IPS-18c (cell line): ENCODE measurements at regions not wholly inside any gene's neighbourhood (a gene's known extent, or its start where the extent isn't known, plus 50 kb on each side); places are given as distances from the start of the nearest gene placed in this dataset.

Source experiments
- H3K4me3 ChIP-seq: 2 replicates; pipeline ENCODE4 v1.7.0; 2013; ENCODE audit warnings: low read depth, mild to moderate bottlenecking, low read length, moderate library complexity; ENCODE audit not compliant: insufficient read depth
- H3K9me3 ChIP-seq: one replicate; pipeline ENCODE4 v1.6.1; 2013; ENCODE audit warnings: mild to moderate bottlenecking, low read length, moderate library complexity; ENCODE audit not compliant: control insufficient read depth, insufficient read depth

DNA sequence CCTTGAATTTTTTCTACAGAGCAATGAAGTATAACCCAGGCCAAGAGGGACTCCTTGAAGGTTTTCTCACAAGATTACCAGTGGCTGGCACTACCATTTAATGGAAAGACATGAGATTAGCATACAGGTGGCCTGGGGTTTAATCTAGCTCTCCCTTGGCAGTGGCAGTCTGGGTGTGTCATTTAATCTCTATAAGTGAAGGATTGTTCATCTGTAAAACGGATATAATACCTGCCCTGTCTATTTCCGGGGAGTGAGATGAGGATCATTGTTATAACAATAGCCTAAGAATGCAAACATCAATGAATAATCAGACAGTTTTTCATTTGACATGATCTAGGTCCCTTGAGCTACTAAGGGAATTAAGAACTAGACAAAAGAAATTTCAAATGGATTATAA lies 168.7 kb upstream of the CPNE8 start:
- Histone ChIP-seq H3K9me3 (no peaks in the 10 kb centered on the region), H3K4me3 (no peak overlapping the region)

DNA sequence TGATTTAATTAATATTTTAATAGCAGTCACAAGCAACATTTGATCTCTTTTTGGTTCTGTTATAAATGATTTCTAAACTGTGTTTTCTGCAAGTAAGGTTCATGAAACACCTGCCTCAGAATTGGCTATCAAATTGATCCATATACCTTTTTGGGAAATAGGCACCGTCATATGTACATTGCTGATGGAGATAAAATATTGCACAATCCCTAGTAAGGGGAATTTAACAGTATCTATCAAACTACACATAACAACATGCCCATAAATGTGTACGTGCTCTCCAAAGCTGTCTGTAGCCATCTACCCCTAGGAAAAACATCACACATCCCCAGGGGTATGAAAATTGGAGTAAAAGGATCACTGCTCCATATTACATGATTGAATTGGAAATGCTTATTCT lies 167.3 kb upstream of the CPNE8 start:
- no peak overlapping the region for H3K4me3 ChIP-seq
- H3K9me3 ChIP-seq: no peaks in the 10 kb centered on the region

DNA sequence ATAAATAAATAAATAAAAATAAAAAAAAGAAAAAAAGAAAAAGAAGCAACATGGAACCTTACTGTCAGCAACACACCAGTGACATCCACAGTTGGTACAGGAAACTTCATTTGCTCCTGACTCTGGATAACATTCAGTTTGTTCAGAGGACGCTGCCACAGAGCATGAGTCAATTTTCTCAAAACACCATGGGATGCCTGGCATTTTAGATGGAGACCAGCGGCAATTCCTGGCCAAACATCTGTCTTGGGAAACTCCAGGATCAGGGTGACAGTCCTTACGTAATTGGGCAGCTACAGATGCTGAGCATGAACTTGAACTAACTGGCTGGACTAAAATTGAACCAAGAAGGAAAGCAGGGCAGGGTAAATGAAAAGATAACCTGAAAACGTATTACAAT lies 166.2 kb upstream of the CPNE8 start:
- no peaks in the 10 kb centered on the region for H3K9me3 ChIP-seq
- H3K4me3 ChIP-seq: no peak overlapping the region

DNA sequence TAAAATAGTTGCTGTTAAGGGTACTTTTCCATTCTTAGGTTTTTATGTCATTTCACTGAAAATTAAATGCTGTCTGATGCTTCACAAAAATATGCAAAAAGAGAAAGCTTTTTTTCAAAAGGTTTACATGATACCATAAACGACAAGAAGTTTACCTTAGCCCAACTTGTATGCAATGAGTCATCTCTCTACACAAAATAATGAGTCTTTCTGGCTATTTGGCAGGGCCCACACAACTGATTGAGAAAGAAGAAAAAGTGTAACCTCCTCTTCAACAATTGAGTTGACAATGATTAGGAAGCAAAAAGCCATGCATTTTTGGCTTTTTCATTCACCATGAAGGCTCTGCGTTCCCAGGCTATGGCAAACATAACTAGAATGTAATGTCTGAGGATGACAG lies 165.4 kb upstream of the CPNE8 start:
- Histone ChIP-seq H3K4me3 (no peak overlapping the region), H3K9me3 (no peaks in the 10 kb centered on the region)

DNA sequence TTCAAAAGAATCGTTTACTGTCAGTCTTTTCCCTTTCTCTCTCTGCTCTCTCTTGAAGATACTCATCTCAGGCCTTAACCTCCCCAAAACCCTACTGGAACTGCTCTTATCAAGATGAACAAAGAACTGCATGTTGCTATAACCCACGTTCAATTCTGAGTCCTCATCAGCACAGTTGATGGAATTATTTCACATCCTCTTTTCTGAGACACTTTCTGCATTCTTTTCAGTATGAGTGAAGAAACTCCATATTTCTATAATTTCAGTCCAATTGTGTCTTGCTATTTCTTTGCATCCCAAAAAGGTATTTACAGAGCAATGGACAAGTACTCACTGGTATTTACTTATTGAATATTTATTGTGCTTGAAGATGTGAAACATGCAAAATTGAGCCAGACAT lies 160.1 kb upstream of the CPNE8 start:
- no peak overlapping the region for H3K4me3 ChIP-seq
- H3K9me3 ChIP-seq: no peaks in the 10 kb centered on the region

DNA sequence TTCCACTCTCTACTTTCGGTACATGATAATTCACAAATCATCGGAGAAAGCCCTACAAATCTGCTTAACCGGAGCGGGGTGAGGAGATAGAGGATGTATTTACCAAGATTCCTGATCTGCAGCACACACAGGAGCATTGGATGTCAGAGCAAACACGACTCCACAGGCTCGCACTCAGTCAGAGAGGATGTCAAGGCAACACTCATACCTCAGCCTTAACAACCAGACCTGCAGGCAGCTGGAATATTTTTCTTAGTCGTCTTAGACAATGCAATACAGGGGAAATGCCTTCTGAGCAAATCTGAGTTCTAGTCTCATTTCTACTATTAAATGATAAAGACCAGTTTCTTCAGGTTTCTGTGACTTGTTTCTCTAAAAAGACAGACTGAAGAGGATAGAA lies 159.3 kb upstream of the CPNE8 start:
- Histone ChIP-seq H3K4me3 (no peak overlapping the region), H3K9me3 (no peaks in the 10 kb centered on the region)

DNA sequence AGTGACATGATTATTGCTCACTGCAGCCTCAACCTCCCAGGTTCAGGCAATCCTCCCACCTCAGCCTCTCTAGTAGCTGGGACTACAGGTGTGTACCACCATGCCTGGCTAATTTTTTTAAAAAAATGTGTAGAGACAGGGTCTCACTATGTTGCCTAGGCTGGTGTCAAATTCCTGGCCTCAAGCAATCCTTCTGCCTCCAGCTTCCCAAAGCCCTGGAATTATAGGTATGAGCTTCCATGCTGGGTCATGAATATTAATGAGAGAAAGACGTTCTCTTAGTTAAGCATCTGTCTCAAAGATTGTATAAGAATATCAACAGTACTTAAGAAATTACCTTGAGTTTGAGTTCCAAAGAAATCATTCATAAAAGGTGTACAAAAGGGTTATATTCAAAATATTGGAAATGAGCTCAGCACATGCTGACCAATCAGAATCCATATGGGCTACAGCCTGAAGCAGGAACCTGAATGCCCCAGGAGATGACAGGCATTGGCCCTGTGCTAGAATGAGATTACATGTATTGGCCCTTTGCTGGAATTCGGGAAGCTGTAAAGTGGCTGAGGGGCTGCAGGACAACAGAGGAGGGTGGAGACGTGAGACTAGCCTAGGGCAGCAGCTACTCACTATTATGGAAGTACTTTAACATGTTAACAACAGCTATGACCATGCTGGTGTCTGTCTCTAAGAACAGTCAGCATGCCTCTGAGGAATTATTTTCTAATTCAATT lies 157.0 kb upstream of the CPNE8 start:
- H3K9me3 ChIP-seq: no peaks in the 10 kb centered on the region
- no peak overlapping the region for H3K4me3 ChIP-seq

DNA sequence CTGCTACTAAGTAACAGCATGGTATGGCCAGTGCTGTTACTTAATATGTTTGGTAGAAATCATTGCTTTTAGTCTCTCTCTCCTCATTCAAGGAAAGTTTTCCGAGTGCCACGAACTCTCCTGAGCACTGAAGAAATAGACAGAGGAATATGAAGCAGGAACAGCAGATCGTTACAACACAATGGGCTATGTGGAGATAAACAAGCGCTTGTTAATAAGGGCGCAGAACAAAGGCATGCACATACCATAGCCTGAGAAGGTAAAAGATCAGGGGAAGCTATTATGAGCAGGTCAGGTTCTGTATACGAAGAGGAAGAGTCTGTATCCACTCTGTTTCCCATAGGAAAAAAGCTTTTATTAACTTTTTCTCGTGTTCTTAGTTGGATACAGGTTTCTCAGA lies 156.2 kb upstream of the CPNE8 start:
- Histone ChIP-seq H3K4me3 (no peak overlapping the region), H3K9me3 (no peaks in the 10 kb centered on the region)

DNA sequence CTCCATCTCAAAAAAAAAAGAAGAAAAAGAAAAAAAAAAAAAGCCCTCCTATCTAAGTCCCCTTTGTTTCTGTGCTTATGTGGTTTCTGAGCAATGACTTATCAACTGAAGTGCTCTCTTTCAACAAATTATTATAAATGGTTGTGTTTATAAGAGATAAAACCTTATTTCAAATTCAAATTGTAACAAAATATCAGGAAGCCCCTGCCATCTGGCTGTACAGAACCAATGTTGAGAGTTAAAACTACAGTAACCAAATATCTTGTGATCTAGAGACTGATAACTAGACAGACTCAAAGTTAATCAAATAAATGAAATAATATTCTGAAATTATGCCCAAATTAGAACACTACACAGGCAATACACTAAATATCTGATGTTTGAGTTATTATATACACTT lies 143.0 kb upstream of the CPNE8 start:
- no peak overlapping the region for H3K4me3 ChIP-seq
- no peaks in the 10 kb centered on the region for H3K9me3 ChIP-seq

DNA sequence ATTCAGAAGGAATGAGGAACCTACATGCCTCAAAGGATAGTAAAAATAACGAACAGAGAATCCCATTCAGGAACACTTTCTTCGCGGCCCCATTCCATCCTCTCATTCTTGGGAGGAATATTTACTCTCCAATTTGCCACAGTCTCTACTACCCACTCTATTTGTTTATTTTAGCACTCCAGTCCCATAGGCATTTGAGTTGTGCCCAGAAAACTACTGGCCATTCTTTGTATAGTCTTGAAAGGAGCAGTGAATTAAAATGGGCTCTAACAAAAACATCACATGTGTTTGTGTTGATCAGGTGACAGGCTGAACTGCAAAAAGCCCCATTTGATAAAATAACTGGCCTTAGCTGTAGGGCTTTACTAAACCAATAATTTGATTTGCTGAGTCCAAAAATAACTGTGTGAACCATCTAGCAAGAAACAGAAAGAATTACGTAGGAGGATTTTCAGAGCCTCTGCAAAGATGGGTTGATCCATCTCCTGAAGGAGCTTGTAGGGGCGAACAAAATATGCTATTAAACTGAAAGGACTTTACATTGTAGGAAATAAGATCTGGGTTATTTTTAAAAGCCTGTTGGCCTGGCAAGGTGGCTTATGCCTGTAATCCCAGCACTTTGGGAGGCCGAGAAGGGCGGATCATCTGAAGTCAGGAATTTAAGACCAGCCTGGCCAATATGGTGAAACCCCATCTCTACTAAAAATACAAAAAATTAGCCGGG lies 142.3 kb upstream of the CPNE8 start:
- no peaks in the 10 kb centered on the region for H3K9me3 ChIP-seq
- H3K4me3 ChIP-seq: no peak overlapping the region

DNA sequence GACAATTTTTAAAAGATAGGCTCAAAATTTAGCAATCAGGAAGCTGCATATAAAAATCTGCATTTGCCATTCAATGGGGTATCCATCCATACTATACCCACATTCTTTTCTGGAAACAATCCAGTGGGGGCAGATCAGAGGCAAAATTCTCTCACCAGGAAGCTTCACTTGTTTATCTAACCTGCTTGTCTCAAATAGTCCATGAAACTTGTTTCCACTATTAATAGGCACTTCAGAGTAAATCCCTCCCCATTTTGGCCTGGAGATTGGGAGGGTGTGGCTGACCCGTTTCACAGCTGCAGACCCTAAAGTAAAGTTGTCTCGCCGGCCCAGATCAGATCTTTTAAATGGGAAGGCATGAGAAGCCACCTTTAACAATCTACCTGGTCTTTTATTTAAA lies 139.4 kb upstream of the CPNE8 start:
- H3K9me3 ChIP-seq: no peaks in the 10 kb centered on the region
- H3K4me3 ChIP-seq: no peak overlapping the region

DNA sequence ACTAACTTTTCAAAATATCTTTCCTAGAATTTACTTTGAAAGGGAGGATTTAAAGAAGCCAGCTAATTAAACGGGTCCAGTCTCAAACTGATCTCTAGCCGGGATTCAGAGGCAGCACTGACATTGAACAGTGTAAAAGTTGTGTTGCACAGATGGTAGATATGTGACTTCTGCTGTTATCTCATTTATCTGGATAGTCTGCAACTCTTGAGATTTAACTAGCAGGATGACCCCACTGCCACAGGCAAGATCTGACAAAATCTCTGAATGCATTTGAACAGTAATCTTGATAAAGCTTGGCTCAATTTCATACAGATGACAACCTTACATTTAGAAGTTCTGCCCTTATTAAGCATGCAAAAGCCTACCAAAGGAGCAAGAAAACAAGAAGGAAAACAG lies 138.0 kb upstream of the CPNE8 start:
- no peak overlapping the region for H3K4me3 ChIP-seq
- no peaks in the 10 kb centered on the region for H3K9me3 ChIP-seq

DNA sequence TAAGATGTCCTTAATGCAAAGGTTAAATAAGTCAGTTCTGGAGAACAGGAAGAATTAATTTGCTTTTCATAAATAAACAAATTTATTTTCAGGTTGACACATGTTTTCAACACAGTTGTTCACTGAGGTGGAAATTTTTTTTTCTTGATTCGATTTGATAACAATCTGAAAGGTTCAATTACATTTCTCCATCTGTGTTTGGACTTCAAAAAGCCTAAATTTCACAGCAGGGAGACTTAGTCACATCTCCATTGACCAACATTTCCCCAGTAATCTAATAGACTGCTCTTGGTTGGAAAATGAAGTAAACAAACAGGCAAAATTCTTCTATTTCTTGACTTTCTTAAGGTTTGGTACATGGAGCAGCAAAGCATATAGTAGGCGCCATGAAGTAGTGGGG lies 134.9 kb upstream of the CPNE8 start:
- Histone ChIP-seq H3K4me3 (no peak overlapping the region), H3K9me3 (no peaks in the 10 kb centered on the region)

DNA sequence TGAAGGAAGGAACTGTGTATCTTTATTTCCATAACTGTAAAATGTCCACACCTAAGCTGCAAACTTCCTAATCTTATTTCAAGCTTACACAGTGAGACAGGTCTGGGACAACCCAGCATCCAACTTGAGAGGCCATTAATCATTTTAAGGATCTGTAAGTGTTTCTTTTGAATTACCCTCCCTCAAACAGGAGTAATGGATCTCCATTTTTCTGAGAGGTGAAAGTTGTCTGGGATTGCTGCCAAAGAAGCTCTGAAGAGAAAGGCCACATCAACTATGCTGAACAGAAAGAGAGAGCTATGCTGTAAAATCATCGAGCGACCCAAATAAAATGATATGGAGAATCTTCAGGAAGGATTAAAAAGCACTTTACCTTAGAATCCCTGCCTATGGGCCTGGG lies 131.7 kb upstream of the CPNE8 start:
- Histone ChIP-seq H3K4me3 (no peak overlapping the region), H3K9me3 (no peaks in the 10 kb centered on the region)

DNA sequence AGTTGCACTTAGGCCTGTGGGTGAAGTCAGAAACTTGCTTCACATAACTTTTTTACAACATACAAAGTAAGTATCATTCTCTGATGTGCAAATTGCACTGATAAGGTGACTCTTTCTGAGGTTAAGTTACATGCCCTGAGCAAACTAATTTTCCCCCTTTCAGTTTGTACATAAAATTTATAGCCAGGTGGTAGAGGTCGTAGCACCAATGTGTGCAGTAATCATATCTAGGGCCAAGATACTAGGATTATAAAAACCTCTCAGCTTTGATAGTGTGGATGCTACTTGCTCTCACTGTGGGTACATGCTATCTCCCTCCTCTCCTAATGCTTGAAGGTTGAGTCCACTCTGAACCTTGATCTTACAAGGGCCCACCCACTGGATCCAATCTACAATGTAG lies 130.7 kb upstream of the CPNE8 start:
- no peak overlapping the region for H3K4me3 ChIP-seq
- no peaks in the 10 kb centered on the region for H3K9me3 ChIP-seq

DNA sequence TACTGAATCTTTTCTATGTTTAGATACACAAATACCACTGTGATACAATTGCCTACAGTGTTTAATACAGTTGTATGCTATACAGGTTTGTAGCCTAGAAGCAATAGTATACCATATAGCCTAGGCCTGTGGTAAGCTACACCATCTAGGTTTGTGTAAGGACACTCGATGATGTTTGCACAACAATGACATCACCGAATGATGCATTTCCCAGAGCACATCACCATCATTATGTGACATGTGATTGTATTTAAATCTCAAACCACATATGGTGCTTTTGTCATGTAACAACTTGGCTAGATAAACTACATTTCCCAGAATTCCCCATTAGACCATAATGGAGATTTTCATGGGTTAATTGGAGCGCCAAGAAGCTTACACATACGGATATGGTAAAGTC lies 128.4 kb upstream of the CPNE8 start:
- Histone ChIP-seq H3K4me3 (no peak overlapping the region), H3K9me3 (no peaks in the 10 kb centered on the region)

DNA sequence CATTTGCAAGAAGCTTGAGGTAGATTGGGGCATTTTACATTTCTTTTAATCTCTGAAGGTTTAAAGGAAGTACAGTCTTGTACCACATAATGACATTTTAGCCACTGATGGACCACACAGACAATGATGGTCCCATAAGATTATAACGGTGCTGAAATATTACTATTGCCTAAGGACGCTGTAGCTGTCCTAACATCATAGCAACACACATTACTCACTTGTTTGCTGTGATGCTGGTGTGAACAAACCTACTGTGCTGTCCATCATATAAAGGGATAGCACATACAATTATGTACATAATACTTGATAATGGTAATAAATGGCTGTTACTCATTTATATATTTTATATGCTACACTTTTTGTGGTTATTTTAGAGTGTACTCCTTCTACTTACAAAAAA lies 127.1 kb upstream of the CPNE8 start:
- H3K9me3 ChIP-seq: no peaks in the 10 kb centered on the region
- no peak overlapping the region for H3K4me3 ChIP-seq

DNA sequence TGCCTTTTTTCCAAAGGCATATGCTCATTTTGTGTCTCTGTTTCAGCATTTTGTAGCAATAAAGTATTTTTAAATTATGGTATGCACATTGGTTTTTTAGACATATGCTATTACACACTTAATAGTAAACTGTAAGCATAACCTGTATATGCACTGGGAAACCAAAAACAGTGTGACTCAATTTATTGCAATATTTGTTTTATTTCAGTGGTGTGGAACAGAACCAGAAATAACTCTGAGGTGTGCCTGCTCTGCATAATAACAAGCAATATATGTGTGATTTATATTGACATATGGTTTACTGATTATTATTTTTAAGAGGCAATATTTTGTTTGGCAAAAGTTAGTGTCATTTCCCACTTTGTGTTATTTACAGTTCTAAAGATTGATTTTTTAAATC lies 126.6 kb upstream of the CPNE8 start:
- Histone ChIP-seq H3K4me3 (no peak overlapping the region), H3K9me3 (no peaks in the 10 kb centered on the region)

DNA sequence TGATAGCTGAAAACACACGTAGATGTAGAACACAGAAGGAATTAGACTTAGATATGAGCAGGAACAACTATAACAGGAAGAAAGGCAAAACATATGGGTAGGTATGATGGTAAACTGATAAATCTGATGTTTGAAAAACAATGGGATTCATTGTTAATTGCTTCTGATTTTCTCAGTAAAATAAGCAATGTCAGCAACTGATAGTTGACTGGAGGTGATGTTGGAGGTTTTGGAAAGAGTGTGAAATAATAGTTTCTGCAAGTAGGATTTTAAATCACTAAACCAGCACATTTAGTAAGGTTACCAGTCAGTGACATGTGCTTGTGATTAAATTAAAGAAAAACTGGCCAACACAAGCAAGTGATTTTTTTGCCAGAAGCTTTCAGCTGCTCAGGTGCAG lies 123.0 kb upstream of the CPNE8 start:
- H3K4me3 ChIP-seq: no peak overlapping the region
- H3K9me3 ChIP-seq: no peaks in the 10 kb centered on the region
